Heart right ventricle (tissue), 16 donors: ENCODE measurements at regions not wholly inside any gene's neighbourhood (a gene's known extent, or its start where the extent isn't known, plus 50 kb on each side); places are given as distances from the start of the nearest gene placed in this dataset.
A peak's percentile ranks its signal among the peaks of the same experiment; 100 is the strongest.

Source experiments
- ATAC-seq, 8 donors: fragments of 200-7000 bp; cut with Tn5 transposase; one replicate each; pipeline ENCODE4 v1.9.1; 2020; ENCODE audit warnings: mild to moderate bottlenecking in 8 of 8, moderate library complexity in 8 of 8, moderate number of reproducible peaks in 1 of 8
- DNase-seq, 2 donors: peaks; one replicate each; pipeline ENCODE4 v3.0.0-alpha.2; 2020
- H3K27ac ChIP-seq, 10 donors: fragments of 200-600 bp; sonication (generic) in 2 of 10; one replicate each; pipeline versions ENCODE4 v1.5.0 to v1.8.0; 2020 to 2022; ENCODE audit warnings: mild to moderate bottlenecking in 3 of 10
- H3K27me3 ChIP-seq, 7 donors: fragments of 200-600 bp; one replicate each; pipeline ENCODE4 v1.8.0; 2021 to 2022; ENCODE audit warnings: mild to moderate bottlenecking in 2 of 7
- H3K36me3 ChIP-seq, 9 donors: fragments of 200-600 bp; sonication (generic) in 1 of 9; one replicate each; pipeline versions ENCODE4 v1.5.0 to v1.8.0; 2020 to 2022; ENCODE audit warnings: mild to moderate bottlenecking in 2 of 9
- H3K4me1 ChIP-seq, 9 donors: fragments of 200-600 bp; sonication (generic) in 1 of 9; one replicate each; pipeline versions ENCODE4 v1.5.0 to v1.8.0; 2020 to 2022; ENCODE audit warnings: mild to moderate bottlenecking in 4 of 9
- H3K4me3 ChIP-seq, 10 donors: fragments of 200-600 bp; sonication (generic) in 2 of 10; one replicate each; pipeline versions ENCODE4 v1.5.0 to v1.8.0; 2020 to 2022; ENCODE audit warnings: mild to moderate bottlenecking in 7 of 10, moderate library complexity in 2 of 10
- H3K9me3 ChIP-seq, 11 donors: fragments of 200-600 bp in 10 of 11; sonication (generic) in 2 of 11; one replicate each; pipeline versions ENCODE4 v1.5.0 to v1.8.0; 2013 to 2022; ENCODE audit warnings: mild to moderate bottlenecking in 2 of 11, control low read depth in 1 of 11, moderate library complexity in 1 of 11
- WGBS, 2 donors: extraction: QIAGEN DNeasy Blood & Tissue Kit; methylation state at CpG; one replicate each; pipeline ENCODE4 v1.1.7; 2013; ENCODE audit warnings: inconsistent platforms in 1 of 2; 5-methylcytosine and 5-hydroxymethylcytosine counted together
- intact Hi-C, 10 donors: fragments of 100-400 bp; cut with DNase I; formaldehyde crosslinking; loops; one replicate each; pipeline versions ENCODE4 v1.11.1 to v1.14.2; 2022
- TF ChIP-seq, protein P1 (sequence below), 9 donors: fragments of 200-600 bp; sonication (generic) in 2 of 9; IDR thresholded peaks; one replicate each; pipeline versions ENCODE4 v1.5.0 to v1.8.0; 2021 to 2022; ENCODE audit warnings: antibody characterized with exemption in 9 of 9, mild to moderate bottlenecking in 5 of 9, moderate library complexity in 1 of 9
- donor health status: Arrhythmogenic right ventricular cardiomyopathy.
- donor health status: ischemic (EF 13 %, LVEDD 7.1; RV severe dilation, severe dysfunction).
- donor health status: healthy with polysubstance abuse.
- donor health status: DM: no; HTN: yes; CAD: no.
- donor health status: DM: no; HTN: no; CAD: no.
- donor health status: ischemic (EF 25% LVEDD 6.9; RV normal size, moderate dysfunction).
- donor health status: ischemic (EF 25% LVEDD 5.7; RV mildly dilated, moderate dysfunction).
- donor health status: healthy.
- donor health status: DM: yes; HTN: yes; CAD: no.
- donor health status: Ischemic cardiomyopathy.
- donor health status: ischemic (EF 35%, LVEDD 5.7; RV mildly dilated, moderate dysfunction).
- donor health status: nonischemic (EF 11% LVEDD 7.7; RV severe dilation, severe dysfunction).
- donor health status: DM: yes; HTN: yes; CAD: no.
- donor health status: PGD.
- donor health status: ischemic (EF 29% LVEDD 5.4; RV normal size, mild dysfunction).
- donor health status: nonischemic (EF 23%, LVEDD 6.1; RV moderate dilation, normal function).

DNA sequence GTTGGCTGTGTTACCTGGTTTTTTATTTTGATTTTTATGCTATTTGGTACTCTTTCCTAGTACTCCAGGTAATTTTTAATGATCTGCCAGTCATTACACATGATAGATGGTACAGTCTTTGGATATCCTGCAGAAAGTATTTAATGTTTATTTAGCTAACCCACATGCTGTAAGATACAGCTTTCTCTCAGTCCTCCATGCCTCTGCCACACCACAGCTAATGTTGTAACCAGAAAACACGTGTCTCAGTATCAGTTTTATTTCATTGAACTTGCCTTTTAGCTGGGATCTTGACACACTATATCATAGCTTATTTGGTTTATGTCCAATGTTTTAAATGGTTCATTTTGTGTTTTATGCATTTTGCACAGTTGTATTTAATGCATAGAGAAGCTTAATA lies 1648.4 kb downstream of the KCNT2 start:
- Histone ChIP-seq H3K9me3 (peaks cover 0 to 9% (median 0%) of the 10 kb centered on the region in 11 donors), H3K4me3 (no peak overlapping the region)

DNA sequence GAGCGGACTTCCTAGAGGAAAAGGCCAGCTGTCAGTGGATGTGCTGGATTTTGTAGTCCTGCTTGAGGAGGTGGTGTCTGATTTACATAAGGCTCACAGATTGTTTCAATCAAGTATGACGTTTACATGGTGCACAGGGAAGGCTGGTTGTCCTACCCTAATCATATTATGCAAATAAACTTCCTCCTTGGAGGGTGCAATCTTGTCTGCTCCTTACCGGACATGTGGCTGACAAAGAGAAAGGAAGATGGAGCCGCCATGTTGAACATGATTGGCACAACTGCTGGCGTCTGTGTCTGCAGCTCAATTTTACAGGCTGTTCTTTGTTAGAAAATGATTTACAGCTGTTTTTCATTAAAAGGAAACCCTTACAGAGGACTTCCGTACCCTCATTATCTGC lies 1656.1 kb downstream of the KCNT2 start:
- 54 to 70% methylated on average over 6 of the region's 6 CpGs for WGBS, 2 donors
- Histone ChIP-seq H3K27ac (no peak overlapping the region), H3K9me3 (peaks cover 0 to 41% (median 0%) of the 10 kb centered on the region in 11 donors), H3K36me3 (no peaks in the 10 kb centered on the region), H3K4me1 (no peaks in the 10 kb centered on the region), H3K4me3 (no peak overlapping the region), H3K27me3 (no peaks in the 10 kb centered on the region)
- ATAC-seq (no peak), DNase-seq (no peak)
- TF ChIP-seq, protein P1, sequence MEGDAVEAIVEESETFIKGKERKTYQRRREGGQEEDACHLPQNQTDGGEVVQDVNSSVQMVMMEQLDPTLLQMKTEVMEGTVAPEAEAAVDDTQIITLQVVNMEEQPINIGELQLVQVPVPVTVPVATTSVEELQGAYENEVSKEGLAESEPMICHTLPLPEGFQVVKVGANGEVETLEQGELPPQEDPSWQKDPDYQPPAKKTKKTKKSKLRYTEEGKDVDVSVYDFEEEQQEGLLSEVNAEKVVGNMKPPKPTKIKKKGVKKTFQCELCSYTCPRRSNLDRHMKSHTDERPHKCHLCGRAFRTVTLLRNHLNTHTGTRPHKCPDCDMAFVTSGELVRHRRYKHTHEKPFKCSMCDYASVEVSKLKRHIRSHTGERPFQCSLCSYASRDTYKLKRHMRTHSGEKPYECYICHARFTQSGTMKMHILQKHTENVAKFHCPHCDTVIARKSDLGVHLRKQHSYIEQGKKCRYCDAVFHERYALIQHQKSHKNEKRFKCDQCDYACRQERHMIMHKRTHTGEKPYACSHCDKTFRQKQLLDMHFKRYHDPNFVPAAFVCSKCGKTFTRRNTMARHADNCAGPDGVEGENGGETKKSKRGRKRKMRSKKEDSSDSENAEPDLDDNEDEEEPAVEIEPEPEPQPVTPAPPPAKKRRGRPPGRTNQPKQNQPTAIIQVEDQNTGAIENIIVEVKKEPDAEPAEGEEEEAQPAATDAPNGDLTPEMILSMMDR (IDR thresholded peaks at IDR 0.05) = no peak
- intact Hi-C loops = no loop called here

More for the DNA sequence above, 1648.4 kb downstream of the KCNT2 start:
- 32 to 41% methylated on average over 1 of the region's 1 CpG for WGBS, 2 donors
- H3K4me1 ChIP-seq = no peaks in the 10 kb centered on the region
- H3K27me3 ChIP-seq = no peaks in the 10 kb centered on the region
- ATAC-seq (no peak), DNase-seq (no peak)
- H3K27ac ChIP-seq = no peak overlapping the region
- TF ChIP-seq, protein P1 (IDR thresholded peaks at IDR 0.05) = no peak
- no peaks in the 10 kb centered on the region for H3K36me3 ChIP-seq
- intact Hi-C loops = no loop called here

DNA sequence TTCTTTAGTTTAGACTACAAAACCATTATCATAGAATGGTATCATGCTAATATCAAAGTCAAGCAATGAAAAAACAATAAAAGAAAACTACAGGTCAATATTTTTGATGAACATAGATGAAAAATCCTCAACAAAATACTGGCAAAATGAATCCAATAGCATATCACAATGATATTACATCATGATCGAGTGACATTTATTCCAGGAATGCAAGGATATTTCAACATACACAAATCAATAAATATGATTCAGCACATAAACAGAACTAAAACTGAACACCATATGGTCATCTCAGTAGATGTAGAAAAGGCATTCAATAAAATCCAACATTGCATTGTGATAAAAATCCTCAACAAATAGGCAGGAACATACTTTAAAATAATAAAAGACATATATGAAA lies 1657.7 kb downstream of the KCNT2 start:
- intact Hi-C loops = no loop called here
- Histone ChIP-seq H3K27ac (no peak overlapping the region), H3K36me3 (no peaks in the 10 kb centered on the region), H3K4me3 (no peak overlapping the region), H3K4me1 (no peaks in the 10 kb centered on the region), H3K27me3 (no peaks in the 10 kb centered on the region), H3K9me3 (peaks cover 0 to 41% (median 0%) of the 10 kb centered on the region in 11 donors)
- TF ChIP-seq, protein P1 (IDR thresholded peaks at IDR 0.05) = no peak
- WGBS, 2 donors = 81 to 87% methylated on average over 1 of the region's 1 CpG
- no peak for DNase-seq
- no peak for ATAC-seq

DNA sequence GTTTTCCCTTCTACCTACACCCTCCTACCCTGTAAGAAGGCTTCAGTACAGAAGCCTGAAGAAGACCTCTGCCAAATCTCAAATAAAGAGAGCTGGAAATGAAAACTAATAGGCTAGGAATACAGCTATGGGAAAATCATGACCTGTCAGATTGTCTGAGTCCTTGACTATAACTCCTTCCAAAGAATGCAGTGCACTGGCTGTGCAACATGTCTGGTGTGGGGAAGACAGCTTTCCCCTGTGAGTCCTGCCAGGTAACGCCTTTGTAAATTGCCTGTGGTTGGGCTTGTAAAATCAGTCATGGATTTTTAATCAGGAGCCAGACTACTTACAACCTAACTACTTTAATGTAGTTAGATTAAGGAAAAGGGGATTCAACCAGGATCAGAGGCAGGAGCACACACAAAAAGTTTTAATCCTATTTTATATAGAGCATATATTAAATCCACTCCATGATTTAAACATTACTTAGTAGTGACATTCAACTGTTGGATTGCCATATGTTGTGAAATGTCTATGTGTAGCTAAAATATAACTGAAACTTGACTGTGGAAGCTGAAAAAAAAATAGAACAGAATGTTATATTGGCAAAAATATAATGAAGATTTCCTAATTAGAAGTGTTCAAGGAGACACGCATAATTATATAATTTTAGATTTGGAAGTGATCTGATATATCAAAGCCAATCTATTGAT lies 1667.8 kb downstream of the KCNT2 start:
- no peaks in the 10 kb centered on the region for H3K4me1 ChIP-seq
- H3K9me3 ChIP-seq = peaks cover 0 to 8% (median 0%) of the 10 kb centered on the region in 11 donors
- peak in 2 of 8 donors; percentile 53 to 63 for ATAC-seq
- TF ChIP-seq, protein P1 (IDR thresholded peaks at IDR 0.05) = no peak
- H3K27ac ChIP-seq = no peak overlapping the region
- H3K27me3 ChIP-seq = no peaks in the 10 kb centered on the region
- H3K4me3 ChIP-seq = no peak overlapping the region
- no peaks in the 10 kb centered on the region for H3K36me3 ChIP-seq
- WGBS, 2 donors = 64 to 70% methylated on average over 2 of the region's 2 CpGs
- intact Hi-C loops = no loop called here
- no peak for DNase-seq
